ENCODE measurements at regions not wholly inside any gene's neighbourhood (a gene's known extent, or its start where the extent isn't known, plus 50 kb on each side); places are given as distances from the start of the nearest gene placed in this dataset.

DNA sequence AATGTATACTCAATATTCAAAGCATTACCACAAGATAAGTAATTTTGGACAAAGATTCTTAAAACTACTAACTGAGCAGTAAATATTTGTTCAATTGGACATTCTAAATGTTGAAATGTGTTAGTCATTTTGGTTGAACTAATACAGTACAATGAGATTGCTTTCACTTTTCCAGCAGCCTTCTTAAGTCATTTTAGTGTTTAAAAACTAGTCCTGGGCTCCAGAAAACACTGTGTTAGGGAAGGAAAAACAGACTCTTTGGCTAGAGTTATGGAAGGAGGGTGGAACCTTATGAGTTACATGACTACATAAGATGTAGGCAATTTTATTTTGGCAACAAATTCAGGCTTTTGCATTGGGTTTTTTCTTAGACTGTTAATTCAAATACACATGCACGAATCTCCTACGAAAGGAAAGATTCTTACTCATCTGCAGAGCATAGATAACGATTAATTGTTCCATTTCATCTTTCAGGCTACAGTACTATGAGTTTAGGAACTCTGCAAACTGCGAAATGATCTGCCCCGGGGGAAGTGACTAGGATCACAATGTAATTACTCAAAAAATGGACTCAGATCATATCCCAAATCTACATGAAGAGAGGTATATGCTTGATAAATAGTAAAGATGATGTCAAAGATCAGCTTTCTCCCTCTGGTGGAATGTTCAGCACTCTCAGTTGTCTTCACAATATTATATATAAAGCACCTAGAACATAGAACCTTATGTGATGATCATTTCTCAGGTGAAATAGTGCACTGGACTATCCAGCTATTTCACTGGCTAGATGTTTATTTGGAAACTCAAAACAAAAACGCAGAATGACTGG lies 492.8 kb upstream of the MDFIC2 start:
- FAIRE-seq (no peak), DNase-seq (ENCODE audit: low read depth, low spot score) (no peak)
- Histone ChIP-seq H3K36me3 (ENCODE audit: control insufficient read depth in 2 of 2, extremely low read depth in 1 of 2, insufficient read depth in 2 of 2, low read length in 2 of 2) (no peaks in the 10 kb centered on the region), H3K9me1 (ENCODE audit: control insufficient read depth, extremely low read depth, insufficient read depth, low read length) (no peaks in the 10 kb centered on the region), H3K4me3 (ENCODE audit: control insufficient read depth in 2 of 3, extremely low read depth in 1 of 3, insufficient read depth in 2 of 3, low read depth in 1 of 3, low read length in 3 of 3) (no peak overlapping the region), H3K9me3 (ENCODE audit: control insufficient read depth, low read depth, low read length) (no peaks in the 10 kb centered on the region), H3K79me2 (ENCODE audit: control insufficient read depth, insufficient read depth, low read length) (no peaks in the 10 kb centered on the region), H2AFZ (ENCODE audit: control insufficient read depth, low read length) (no peak overlapping the region), H4K20me1 (ENCODE audit: control insufficient read depth, extremely low read depth, insufficient read depth, low read length) (no peaks in the 10 kb centered on the region), H3K4me2 (ENCODE audit: control insufficient read depth, extremely low read depth, insufficient read depth, low read depth, low read length) (no peak overlapping the region), H3K27me3 (ENCODE audit: control insufficient read depth, extremely low read depth, insufficient read depth, low read length) (no peaks in the 10 kb centered on the region), H3K9ac (ENCODE audit: control insufficient read depth, extremely low read depth, insufficient read depth, low read length) (no peak overlapping the region), H3K4me1 (ENCODE audit: control insufficient read depth, extremely low read depth, insufficient read depth, low read length) (no peaks in the 10 kb centered on the region), H3K27ac (ENCODE audit: control insufficient read depth, insufficient read depth, low read length) (no peak overlapping the region)
- dilution Hi-C loops (cut with MboI; ENCODE audit: extremely low pct_ligation_motif_present, low sequenced_read_pairs): no loop called here
- TF ChIP-seq, protein P1, sequence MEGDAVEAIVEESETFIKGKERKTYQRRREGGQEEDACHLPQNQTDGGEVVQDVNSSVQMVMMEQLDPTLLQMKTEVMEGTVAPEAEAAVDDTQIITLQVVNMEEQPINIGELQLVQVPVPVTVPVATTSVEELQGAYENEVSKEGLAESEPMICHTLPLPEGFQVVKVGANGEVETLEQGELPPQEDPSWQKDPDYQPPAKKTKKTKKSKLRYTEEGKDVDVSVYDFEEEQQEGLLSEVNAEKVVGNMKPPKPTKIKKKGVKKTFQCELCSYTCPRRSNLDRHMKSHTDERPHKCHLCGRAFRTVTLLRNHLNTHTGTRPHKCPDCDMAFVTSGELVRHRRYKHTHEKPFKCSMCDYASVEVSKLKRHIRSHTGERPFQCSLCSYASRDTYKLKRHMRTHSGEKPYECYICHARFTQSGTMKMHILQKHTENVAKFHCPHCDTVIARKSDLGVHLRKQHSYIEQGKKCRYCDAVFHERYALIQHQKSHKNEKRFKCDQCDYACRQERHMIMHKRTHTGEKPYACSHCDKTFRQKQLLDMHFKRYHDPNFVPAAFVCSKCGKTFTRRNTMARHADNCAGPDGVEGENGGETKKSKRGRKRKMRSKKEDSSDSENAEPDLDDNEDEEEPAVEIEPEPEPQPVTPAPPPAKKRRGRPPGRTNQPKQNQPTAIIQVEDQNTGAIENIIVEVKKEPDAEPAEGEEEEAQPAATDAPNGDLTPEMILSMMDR (optimal IDR thresholded peaks at IDR 0.05 in 1 of 3, IDR thresholded peaks at IDR 0.05 in 1 of 3, conservative IDR thresholded peaks at IDR 0.05 in 1 of 3; ENCODE audit: extremely low read depth in 1 of 3, insufficient read depth in 2 of 3, low read length in 3 of 3): no peak
- no peak for TF ChIP-seq EZH2 (IDR thresholded peaks at IDR 0.05; ENCODE audit: low read length)

DNA sequence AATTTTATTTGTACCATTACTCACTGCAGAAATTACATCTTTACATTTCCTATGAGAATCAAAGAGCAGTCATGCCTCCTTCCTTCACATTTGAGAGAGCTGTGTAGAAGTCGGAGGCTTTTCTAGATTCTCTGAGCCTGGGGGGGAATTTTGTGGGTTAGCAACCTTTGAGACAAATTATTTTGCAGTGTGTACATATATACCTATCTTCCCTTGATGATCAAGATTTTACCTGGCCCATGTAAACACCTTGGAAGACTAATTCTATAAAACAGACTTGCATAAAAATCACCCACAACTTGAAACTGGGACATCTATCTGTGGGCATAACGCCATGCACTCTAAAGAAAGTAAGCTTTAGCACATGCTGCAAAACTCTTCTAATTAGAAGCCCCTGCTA lies 491.5 kb upstream of the MDFIC2 start:
- H3K36me3 ChIP-seq (ENCODE audit: control insufficient read depth in 2 of 2, extremely low read depth in 1 of 2, insufficient read depth in 2 of 2, low read length in 2 of 2): no peaks in the 10 kb centered on the region
- no peaks in the 10 kb centered on the region for H3K9me3 ChIP-seq (ENCODE audit: control insufficient read depth, low read depth, low read length)
- TF ChIP-seq, protein P1 (optimal IDR thresholded peaks at IDR 0.05 in 1 of 3, IDR thresholded peaks at IDR 0.05 in 1 of 3, conservative IDR thresholded peaks at IDR 0.05 in 1 of 3; ENCODE audit: extremely low read depth in 1 of 3, insufficient read depth in 2 of 3, low read length in 3 of 3): no peak
- TF ChIP-seq EZH2 (IDR thresholded peaks at IDR 0.05; ENCODE audit: low read length): no peak
- H3K4me3 ChIP-seq (ENCODE audit: control insufficient read depth in 2 of 3, extremely low read depth in 1 of 3, insufficient read depth in 2 of 3, low read depth in 1 of 3, low read length in 3 of 3): no peak overlapping the region
- H3K27me3 ChIP-seq (ENCODE audit: control insufficient read depth, extremely low read depth, insufficient read depth, low read length): no peaks in the 10 kb centered on the region
- no peak for DNase-seq (ENCODE audit: low read depth, low spot score)
- dilution Hi-C loops (cut with MboI; ENCODE audit: extremely low pct_ligation_motif_present, low sequenced_read_pairs): no loop called here
- FAIRE-seq: no peak
- H3K4me2 ChIP-seq (ENCODE audit: control insufficient read depth, extremely low read depth, insufficient read depth, low read depth, low read length): no peak overlapping the region
- no peaks in the 10 kb centered on the region for H3K4me1 ChIP-seq (ENCODE audit: control insufficient read depth, extremely low read depth, insufficient read depth, low read length)
- no peaks in the 10 kb centered on the region for H4K20me1 ChIP-seq (ENCODE audit: control insufficient read depth, extremely low read depth, insufficient read depth, low read length)
- no peaks in the 10 kb centered on the region for H3K9me1 ChIP-seq (ENCODE audit: control insufficient read depth, extremely low read depth, insufficient read depth, low read length)
- H3K79me2 ChIP-seq (ENCODE audit: control insufficient read depth, insufficient read depth, low read length): no peaks in the 10 kb centered on the region
- no peak overlapping the region for H3K9ac ChIP-seq (ENCODE audit: control insufficient read depth, extremely low read depth, insufficient read depth, low read length)
- H2AFZ ChIP-seq (ENCODE audit: control insufficient read depth, low read length): no peak overlapping the region
- no peak overlapping the region for H3K27ac ChIP-seq (ENCODE audit: control insufficient read depth, insufficient read depth, low read length)
